RWPE1 (cell line): ENCODE measurements at regions not wholly inside any gene's neighbourhood (a gene's known extent, or its start where the extent isn't known, plus 50 kb on each side); places are given as distances from the start of the nearest gene placed in this dataset.

Experiments
- CTCF ChIA-PET: fragments of 350-600 bp; sonication (Branson Sonifier 250); formaldehyde crosslinking; extraction: SDS; loops from one replicate; lab custom pipeline; 2021; lab: Yijun Ruan, JAX
- POLR2A ChIA-PET: fragments of 400-600 bp; formaldehyde crosslinking; extraction: SDS; loops from one replicate; lab custom pipeline; 2020; ENCODE audit warnings: antibody characterized with exemption; ENCODE audit not compliant: low non-redundant PET; lab: Yijun Ruan, JAX
- DNase-seq: peaks from one replicate; pipeline ENCODE4 v3.0.0; 2012; ENCODE audit warnings: low spot score
- H3K27ac ChIP-seq: fragments of 450-650 bp; 2 replicates; pipeline ENCODE4 v1.5.1; 2017
- TF ChIP-seq, protein P1 (sequence below): fragments of 450-650 bp; conservative IDR thresholded peaks from 2 replicates; pipeline ENCODE4 v1.5.1; 2017; ENCODE audit warnings: low read depth, mild to moderate bottlenecking

- H3K27ac ChIP-seq: no peak overlapping the region
- no peak for DNase-seq
- ChIA-PET POLR2A (no interaction called here), CTCF (no interaction called here)
- TF ChIP-seq, protein P1, sequence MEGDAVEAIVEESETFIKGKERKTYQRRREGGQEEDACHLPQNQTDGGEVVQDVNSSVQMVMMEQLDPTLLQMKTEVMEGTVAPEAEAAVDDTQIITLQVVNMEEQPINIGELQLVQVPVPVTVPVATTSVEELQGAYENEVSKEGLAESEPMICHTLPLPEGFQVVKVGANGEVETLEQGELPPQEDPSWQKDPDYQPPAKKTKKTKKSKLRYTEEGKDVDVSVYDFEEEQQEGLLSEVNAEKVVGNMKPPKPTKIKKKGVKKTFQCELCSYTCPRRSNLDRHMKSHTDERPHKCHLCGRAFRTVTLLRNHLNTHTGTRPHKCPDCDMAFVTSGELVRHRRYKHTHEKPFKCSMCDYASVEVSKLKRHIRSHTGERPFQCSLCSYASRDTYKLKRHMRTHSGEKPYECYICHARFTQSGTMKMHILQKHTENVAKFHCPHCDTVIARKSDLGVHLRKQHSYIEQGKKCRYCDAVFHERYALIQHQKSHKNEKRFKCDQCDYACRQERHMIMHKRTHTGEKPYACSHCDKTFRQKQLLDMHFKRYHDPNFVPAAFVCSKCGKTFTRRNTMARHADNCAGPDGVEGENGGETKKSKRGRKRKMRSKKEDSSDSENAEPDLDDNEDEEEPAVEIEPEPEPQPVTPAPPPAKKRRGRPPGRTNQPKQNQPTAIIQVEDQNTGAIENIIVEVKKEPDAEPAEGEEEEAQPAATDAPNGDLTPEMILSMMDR: no peak
These were observed 276.3 kb upstream of the LDB2 start for GRCh38 chr4:17174751-17175150.

- CTCF ChIA-PET: interaction anchor here (0.6 to 0.7 kb wide), 2 partner anchors 58 to 218 kb away, joined by 3 to 4 read pairs; no protein-coding TSS in a partner anchor
- POLR2A ChIA-PET: no interaction called here
- TF ChIP-seq, protein P1: no peak
- DNase-seq: no peak
- no peak overlapping the region for H3K27ac ChIP-seq
These were observed 274.9 kb upstream of the LDB2 start for GRCh38 chr4:17173300-17173699.

- CTCF ChIA-PET: interaction anchor here (0.7 kb wide), 1 partner anchor 30 kb away, joined by 4 read pairs; no protein-coding TSS in a partner anchor
These were observed 271.7 kb upstream of the LDB2 start for GRCh38 chr4:17170131-17170530.

GRCh38 chr4:17169699-17170098 lies 271.3 kb upstream of the LDB2 start:
- POLR2A ChIA-PET: no interaction called here
- CTCF ChIA-PET: no interaction called here
- TF ChIP-seq, protein P1: no peak
- no peak overlapping the region for H3K27ac ChIP-seq
- no peak for DNase-seq

More at GRCh38 chr4:17170131-17170530, 271.7 kb upstream of the LDB2 start:
- POLR2A ChIA-PET: no interaction called here
- no peak overlapping the region for H3K27ac ChIP-seq
- TF ChIP-seq, protein P1: no peak
- no peak for DNase-seq

DNA sequence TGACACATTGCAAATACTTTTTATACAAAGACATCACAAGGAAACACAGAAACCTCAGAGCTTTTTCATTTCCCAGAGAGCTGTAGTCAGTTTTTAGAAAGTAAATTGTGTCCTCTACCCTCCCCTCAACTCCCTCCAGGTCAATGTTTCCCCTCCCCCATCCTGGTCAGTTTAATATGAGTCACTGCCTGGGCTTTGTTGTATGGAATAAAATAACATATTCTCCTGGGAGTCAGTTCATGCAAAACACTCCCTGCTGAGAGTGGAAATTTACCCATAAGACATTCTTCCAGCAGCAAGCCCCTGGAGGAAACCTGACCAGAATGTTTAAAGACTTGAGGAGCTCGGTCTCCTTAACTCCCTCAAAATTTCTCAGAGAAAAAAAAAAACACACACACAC lies 270.1 kb upstream of the LDB2 start:
- DNase-seq: no peak
- CTCF ChIA-PET: interaction anchor here (0.5 to 0.7 kb wide), 2 partner anchors 14 to 115 kb away, joined by 4 read pairs; no protein-coding TSS in a partner anchor
- POLR2A ChIA-PET: no interaction called here
- TF ChIP-seq, protein P1: no peak
- no peak overlapping the region for H3K27ac ChIP-seq

- CTCF ChIA-PET: no interaction called here
- no peak overlapping the region for H3K27ac ChIP-seq
- no peak for DNase-seq
- POLR2A ChIA-PET: no interaction called here
- TF ChIP-seq, protein P1: no peak
These were observed 268.5 kb upstream of the LDB2 start for GRCh38 chr4:17166954-17167353.
